AG09309 (cell line): ENCODE measurements at regions not wholly inside any gene's neighbourhood (a gene's known extent, or its start where the extent isn't known, plus 50 kb on each side); places are given as distances from the start of the nearest gene placed in this dataset.
"Not testable (repeated sequence)": the region's sequence is repeated elsewhere in the genome, so short reads cannot be mapped to it uniquely, and the experiment has no call there.

ENCODE experiments used
- DNase-seq: peaks from one replicate; pipeline ENCODE4 v3.0.0-alpha.2; 2010; ENCODE audit warnings: low read depth
- H3K4me3 ChIP-seq: 2 replicates; pipeline ENCODE4 v1.5.1; 2011; ENCODE audit warnings: mild to moderate bottlenecking, low read depth, low read length, moderate library complexity; ENCODE audit not compliant: control insufficient read depth
- CTCF ChIP-seq: IDR thresholded peaks from 2 replicates; pipeline ENCODE4 v1.5.1; 2011; ENCODE audit warnings: mild to moderate bottlenecking, low read depth, low read length, inconsistent platforms; ENCODE audit not compliant: insufficient read depth, control insufficient read depth; ENCODE audit errors: missing control alignments

GRCh38 chr5:24226479-24226878 is 418.3 kb downstream of the CDH10 start:
- H3K4me3 ChIP-seq: no peak overlapping the region
- no peak for TF ChIP-seq CTCF
- no peak for DNase-seq

GRCh38 chr5:24227881-24228280 is 416.9 kb downstream of the CDH10 start:
- DNase-seq, H3K4me3 ChIP-seq: not testable (repeated sequence)

GRCh38 chr5:24232041-24232440 is 412.7 kb downstream of the CDH10 start:
- no peak for DNase-seq
- no peak for TF ChIP-seq CTCF
- H3K4me3 ChIP-seq: no peak overlapping the region

- no peak for DNase-seq
- no peak for TF ChIP-seq CTCF
Observed at GRCh38 chr5:24232929-24233498, 411.8 kb downstream of the CDH10 start.

GRCh38 chr5:24235946-24236345 is 408.8 kb downstream of the CDH10 start:
- no peak for DNase-seq
- TF ChIP-seq CTCF: no peak
- no peak overlapping the region for H3K4me3 ChIP-seq

More at GRCh38 chr5:24232929-24233498, 411.8 kb downstream of the CDH10 start:
- no peak overlapping the region for H3K4me3 ChIP-seq

- H3K4me3 ChIP-seq: no peak overlapping the region
- no peak for DNase-seq
- no peak for TF ChIP-seq CTCF
Observed at GRCh38 chr5:24245821-24246220, 399.0 kb downstream of the CDH10 start.

GRCh38 chr5:24264547-24264946 is 380.2 kb downstream of the CDH10 start:
- no peak overlapping the region for H3K4me3 ChIP-seq
- no peak for TF ChIP-seq CTCF
- DNase-seq: no peak

GRCh38 chr5:24265306-24265705 is 379.5 kb downstream of the CDH10 start:
- no peak for DNase-seq

More at GRCh38 chr5:24265306-24265705, 379.5 kb downstream of the CDH10 start:
- TF ChIP-seq CTCF: no peak
- no peak overlapping the region for H3K4me3 ChIP-seq
